Hepatocyte (in vitro differentiated cells): ENCODE measurements at regions not wholly inside any gene's neighbourhood (a gene's known extent, or its start where the extent isn't known, plus 50 kb on each side); places are given as distances from the start of the nearest gene placed in this dataset.

Source experiments
- EZH2 ChIP-seq: fragments of 200-600 bp; sonication (generic); IDR thresholded peaks from 2 replicates; pipeline ENCODE4 v1.6.1; 2016; ENCODE audit warnings: antibody characterized with exemption, mild to moderate bottlenecking, borderline replicate concordance
- EZH2phosphoT487 ChIP-seq: fragments of 200-600 bp; sonication (generic); IDR thresholded peaks from one replicate; pipeline ENCODE4 v1.6.1; 2018; ENCODE audit warnings: antibody characterized with exemption, mild to moderate bottlenecking, low read depth, moderate library complexity; ENCODE audit not compliant: unreplicated experiment, severe bottlenecking
- TF ChIP-seq, protein P1 (sequence below): fragments of 200-600 bp; sonication (generic); IDR thresholded peaks from 2 replicates; pipeline ENCODE4 v1.5.1; 2016; ENCODE audit warnings: antibody characterized with exemption, mild to moderate bottlenecking; ENCODE audit not compliant: poor library complexity

DNA sequence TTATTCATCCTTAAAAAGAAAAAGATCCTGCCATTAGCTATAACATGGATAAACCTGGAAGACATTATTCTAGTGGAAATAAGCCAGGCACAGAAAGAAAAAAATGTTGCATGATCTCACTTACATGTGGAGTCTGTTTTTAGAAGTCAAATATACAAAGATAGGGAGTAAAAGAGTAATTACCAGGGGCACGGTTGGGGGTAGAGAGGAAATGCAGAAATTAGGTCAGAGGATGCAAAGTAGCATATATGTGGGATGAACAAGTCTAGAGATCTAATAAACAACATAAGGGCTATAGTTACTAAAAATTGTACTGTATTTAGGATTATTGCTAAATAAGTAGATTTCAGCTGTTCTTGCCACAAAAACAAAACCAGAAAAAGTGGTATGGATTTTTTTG lies 61.4 kb upstream of the CD53 start:
- TF ChIP-seq, protein P1, sequence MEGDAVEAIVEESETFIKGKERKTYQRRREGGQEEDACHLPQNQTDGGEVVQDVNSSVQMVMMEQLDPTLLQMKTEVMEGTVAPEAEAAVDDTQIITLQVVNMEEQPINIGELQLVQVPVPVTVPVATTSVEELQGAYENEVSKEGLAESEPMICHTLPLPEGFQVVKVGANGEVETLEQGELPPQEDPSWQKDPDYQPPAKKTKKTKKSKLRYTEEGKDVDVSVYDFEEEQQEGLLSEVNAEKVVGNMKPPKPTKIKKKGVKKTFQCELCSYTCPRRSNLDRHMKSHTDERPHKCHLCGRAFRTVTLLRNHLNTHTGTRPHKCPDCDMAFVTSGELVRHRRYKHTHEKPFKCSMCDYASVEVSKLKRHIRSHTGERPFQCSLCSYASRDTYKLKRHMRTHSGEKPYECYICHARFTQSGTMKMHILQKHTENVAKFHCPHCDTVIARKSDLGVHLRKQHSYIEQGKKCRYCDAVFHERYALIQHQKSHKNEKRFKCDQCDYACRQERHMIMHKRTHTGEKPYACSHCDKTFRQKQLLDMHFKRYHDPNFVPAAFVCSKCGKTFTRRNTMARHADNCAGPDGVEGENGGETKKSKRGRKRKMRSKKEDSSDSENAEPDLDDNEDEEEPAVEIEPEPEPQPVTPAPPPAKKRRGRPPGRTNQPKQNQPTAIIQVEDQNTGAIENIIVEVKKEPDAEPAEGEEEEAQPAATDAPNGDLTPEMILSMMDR: no peak
- TF ChIP-seq EZH2phosphoT487: no peak
- TF ChIP-seq EZH2: no peak
